HG02763 (cell line): ENCODE measurements at regions not wholly inside any gene's neighbourhood (a gene's known extent, or its start where the extent isn't known, plus 50 kb on each side); places are given as distances from the start of the nearest gene placed in this dataset.
A peak's percentile ranks its signal among the peaks of the same experiment; 100 is the strongest.

ENCODE experiments used
- ATAC-seq: cut with Tn5 transposase; IDR thresholded peaks from one replicate; pipeline ENCODE4 v1.9.1; 2021; ENCODE audit warnings: mild to moderate bottlenecking, moderate library complexity; ENCODE audit not compliant: unreplicated experiment

GRCh38 chr10:44593952-44594351, 209.1 kb upstream of the CXCL12 start:
- ATAC-seq, result no peak

- no peak for ATAC-seq
These were observed 222.2 kb upstream of the CXCL12 start for GRCh38 chr10:44607116-44607515.

GRCh38 chr10:44618910-44619309, 234.0 kb upstream of the CXCL12 start:
- ATAC-seq, result no peak

GRCh38 chr10:44619521-44619920, 234.6 kb upstream of the CXCL12 start:
- no peak for ATAC-seq

GRCh38 chr10:44619975-44620374, 235.1 kb upstream of the CXCL12 start:
- ATAC-seq, result no peak

GRCh38 chr10:44627591-44628354, 242.9 kb upstream of the CXCL12 start:
- no peak for ATAC-seq

GRCh38 chr10:44628921-44629320, 244.0 kb upstream of the CXCL12 start:
- no peak for ATAC-seq

GRCh38 chr10:44635176-44635575, 250.3 kb upstream of the CXCL12 start:
- no peak for ATAC-seq

GRCh38 chr10:44636625-44637024, 251.7 kb upstream of the CXCL12 start:
- ATAC-seq, result no peak

- ATAC-seq, result no peak
These were observed 255.5 kb upstream of the CXCL12 start for GRCh38 chr10:44640429-44640828.

- no peak for ATAC-seq
These were observed 262.6 kb upstream of the CXCL12 start for GRCh38 chr10:44647473-44647872.

GRCh38 chr10:44647877-44648542, 263.1 kb upstream of the CXCL12 start:
- ATAC-seq, result peak; percentile 74

GRCh38 chr10:44650691-44651661, 260.2 kb upstream of the TMEM72 start:
- no peak for ATAC-seq

GRCh38 chr10:44651834-44652233, 259.3 kb upstream of the TMEM72 start:
- ATAC-seq, result no peak

- no peak for ATAC-seq
These were observed 251.8 kb upstream of the TMEM72 start for GRCh38 chr10:44659320-44659719.

GRCh38 chr10:44660271-44660670, 250.9 kb upstream of the TMEM72 start:
- no peak for ATAC-seq

GRCh38 chr10:44662051-44662450, 249.1 kb upstream of the TMEM72 start:
- no peak for ATAC-seq

GRCh38 chr10:44668336-44668735, 242.8 kb upstream of the TMEM72 start:
- ATAC-seq, result no peak

- ATAC-seq, result no peak
These were observed 239.8 kb upstream of the TMEM72 start for GRCh38 chr10:44671319-44671718.

GRCh38 chr10:44673245-44673983, 237.7 kb upstream of the TMEM72 start:
- ATAC-seq, result no peak
